Neural progenitor cell (in vitro differentiated cells): ENCODE measurements at regions not wholly inside any gene's neighbourhood (a gene's known extent, or its start where the extent isn't known, plus 50 kb on each side); places are given as distances from the start of the nearest gene placed in this dataset.
"Not testable (repeated sequence)": the region's sequence is repeated elsewhere in the genome, so short reads cannot be mapped to it uniquely, and the experiment has no call there.

ENCODE experiments used
- DNase-seq: peaks from one replicate; pipeline ENCODE4 v3.0.0-alpha.2; 2016; ENCODE audit warnings: low spot score
- H2AFZ ChIP-seq: fragments of 200-600 bp; sonication (generic); replicated peaks from 2 replicates; pipeline ENCODE4 v1.6.1; 2016; ENCODE audit warnings: antibody characterized with exemption
- H3F3A ChIP-seq: fragments of 200-600 bp; sonication (generic); 2 replicates; pipeline ENCODE4 v1.6.1; 2016; ENCODE audit warnings: antibody characterized with exemption, low read depth
- H3K27ac ChIP-seq: fragments of 200-600 bp; sonication (generic); 2 replicates; pipeline ENCODE4 v1.5.1; 2016; ENCODE audit warnings: mild to moderate bottlenecking
- H3K27me3 ChIP-seq: fragments of 200-600 bp; sonication (generic); 2 replicates; pipeline ENCODE4 v1.6.1; 2016; ENCODE audit warnings: mild to moderate bottlenecking, moderate library complexity
- H3K36me3 ChIP-seq: fragments of 200-600 bp; sonication (generic); 2 replicates; pipeline ENCODE4 v1.5.1; 2016
- H3K4me1 ChIP-seq: fragments of 200-600 bp; sonication (generic); 2 replicates; pipeline ENCODE4 v1.6.1; 2016; ENCODE audit warnings: mixed run types
- H3K4me2 ChIP-seq: fragments of 200-600 bp; sonication (generic); 2 replicates; pipeline ENCODE4 v1.6.1; 2016
- H3K4me3 ChIP-seq: fragments of 200-600 bp; sonication (generic); 2 replicates; pipeline ENCODE4 v1.5.1; 2016
- H3K79me2 ChIP-seq: fragments of 200-600 bp; sonication (generic); 2 replicates; pipeline ENCODE4 v1.6.1; 2016; ENCODE audit warnings: low read depth
- H3K9ac ChIP-seq: fragments of 200-600 bp; sonication (generic); 2 replicates; pipeline ENCODE4 v1.6.1; 2016
- H3K9me3 ChIP-seq: fragments of 200-600 bp; sonication (generic); 2 replicates; pipeline ENCODE4 v1.5.1; 2016; ENCODE audit warnings: low read depth
- H4K20me1 ChIP-seq: fragments of 200-600 bp; sonication (generic); 2 replicates; pipeline ENCODE4 v1.6.1; 2016; ENCODE audit warnings: low read depth
- H3K27ac Mint-ChIP-seq: 3 replicates; pipeline ENCODE4 v1.8.0; 2021; ENCODE audit warnings: mixed read lengths
- H3K27me3 Mint-ChIP-seq: 2 replicates; pipeline ENCODE4 v1.8.0; 2022; ENCODE audit warnings: low read depth, mild to moderate bottlenecking, inconsistent platforms, moderate library complexity, mixed read lengths; ENCODE audit not compliant: insufficient read depth
- H3K36me3 Mint-ChIP-seq: 3 replicates; pipeline ENCODE4 v1.8.0; 2021; ENCODE audit warnings: mixed read lengths
- H3K4me1 Mint-ChIP-seq: 3 replicates; pipeline ENCODE4 v1.8.0; 2021; ENCODE audit warnings: mixed read lengths
- H3K4me3 Mint-ChIP-seq: 3 replicates; pipeline ENCODE4 v1.8.0; 2021; ENCODE audit warnings: mild to moderate bottlenecking, moderate library complexity, mixed read lengths
- H3K9me3 Mint-ChIP-seq: 3 replicates; pipeline ENCODE4 v1.8.0; 2020; ENCODE audit warnings: mixed read lengths
- EZH2 ChIP-seq: fragments of 200-600 bp; sonication (generic); IDR thresholded peaks from 2 replicates; pipeline ENCODE4 v1.6.1; 2017; ENCODE audit warnings: antibody characterized with exemption, mild to moderate bottlenecking, moderate library complexity
- EZH2phosphoT487 ChIP-seq: fragments of 200-600 bp; sonication (generic); IDR thresholded peaks from 2 replicates; pipeline ENCODE4 v1.6.1; 2017; ENCODE audit warnings: antibody characterized with exemption
- TF ChIP-seq, protein P1 (sequence below): fragments of 200-600 bp; sonication (generic); IDR thresholded peaks from 2 replicates; pipeline ENCODE4 v1.5.1; 2017; ENCODE audit warnings: antibody characterized with exemption, mild to moderate bottlenecking

DNA sequence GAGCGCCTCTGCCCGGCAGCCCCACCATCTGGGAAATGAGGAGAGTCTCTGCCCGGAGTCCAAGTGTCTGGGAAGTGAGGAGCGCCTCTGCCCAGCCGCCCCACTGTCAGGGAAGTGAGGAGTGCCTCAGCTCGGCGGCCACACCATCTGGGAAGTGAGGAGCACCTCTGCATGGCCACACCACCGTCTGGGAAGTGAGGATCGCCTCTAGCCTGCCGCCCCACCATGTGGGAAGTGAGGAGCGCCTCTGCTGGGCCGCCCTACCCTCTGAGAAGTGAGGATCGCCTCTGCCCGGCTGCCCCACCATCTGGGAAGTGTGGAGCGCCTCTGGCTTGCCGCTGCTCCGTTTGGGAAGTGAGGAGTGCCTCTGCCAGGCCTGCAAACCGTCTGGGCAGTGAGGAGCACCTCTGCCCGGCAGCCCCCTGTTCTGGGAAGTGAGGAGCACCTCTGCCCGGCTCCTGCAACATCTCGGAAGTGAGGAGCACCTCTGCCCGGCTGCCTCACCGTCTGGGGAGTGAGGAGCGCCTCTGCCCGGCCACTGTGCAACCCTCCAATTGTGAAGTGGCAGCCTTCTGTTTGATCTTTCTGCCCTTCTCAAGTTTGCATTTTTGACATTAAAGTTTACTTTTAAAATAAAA, 60.8 kb upstream of the CEACAM21 start:
- H3K36me3 Mint-ChIP-seq: no peaks in the 10 kb centered on the region
- no peaks in the 10 kb centered on the region for H3K79me2 ChIP-seq
- H4K20me1 ChIP-seq: no peaks in the 10 kb centered on the region
- H3K4me3 ChIP-seq: no peak overlapping the region
- H3K9me3 ChIP-seq: no peaks in the 10 kb centered on the region
- no peak overlapping the region for H3K4me3 Mint-ChIP-seq
- peaks cover 22% of the 10 kb centered on the region for H3K27me3 Mint-ChIP-seq
- peaks cover 3% of the 10 kb centered on the region for H3K9me3 Mint-ChIP-seq
- no peak overlapping the region for H2AFZ ChIP-seq
- no peak overlapping the region for H3K27ac ChIP-seq
- H3K36me3 ChIP-seq: no peaks in the 10 kb centered on the region
- DNase-seq: no peak
- no peaks in the 10 kb centered on the region for H3K4me1 ChIP-seq
- peaks cover 2% of the 10 kb centered on the region for H3K27me3 ChIP-seq
- H3K27ac Mint-ChIP-seq: no peak overlapping the region
- H3K4me1 Mint-ChIP-seq: no peaks in the 10 kb centered on the region
- no peaks in the 10 kb centered on the region for H3F3A ChIP-seq
- no peak for TF ChIP-seq EZH2
- no peak overlapping the region for H3K4me2 ChIP-seq
- H3K9ac ChIP-seq: no peak overlapping the region

DNA sequence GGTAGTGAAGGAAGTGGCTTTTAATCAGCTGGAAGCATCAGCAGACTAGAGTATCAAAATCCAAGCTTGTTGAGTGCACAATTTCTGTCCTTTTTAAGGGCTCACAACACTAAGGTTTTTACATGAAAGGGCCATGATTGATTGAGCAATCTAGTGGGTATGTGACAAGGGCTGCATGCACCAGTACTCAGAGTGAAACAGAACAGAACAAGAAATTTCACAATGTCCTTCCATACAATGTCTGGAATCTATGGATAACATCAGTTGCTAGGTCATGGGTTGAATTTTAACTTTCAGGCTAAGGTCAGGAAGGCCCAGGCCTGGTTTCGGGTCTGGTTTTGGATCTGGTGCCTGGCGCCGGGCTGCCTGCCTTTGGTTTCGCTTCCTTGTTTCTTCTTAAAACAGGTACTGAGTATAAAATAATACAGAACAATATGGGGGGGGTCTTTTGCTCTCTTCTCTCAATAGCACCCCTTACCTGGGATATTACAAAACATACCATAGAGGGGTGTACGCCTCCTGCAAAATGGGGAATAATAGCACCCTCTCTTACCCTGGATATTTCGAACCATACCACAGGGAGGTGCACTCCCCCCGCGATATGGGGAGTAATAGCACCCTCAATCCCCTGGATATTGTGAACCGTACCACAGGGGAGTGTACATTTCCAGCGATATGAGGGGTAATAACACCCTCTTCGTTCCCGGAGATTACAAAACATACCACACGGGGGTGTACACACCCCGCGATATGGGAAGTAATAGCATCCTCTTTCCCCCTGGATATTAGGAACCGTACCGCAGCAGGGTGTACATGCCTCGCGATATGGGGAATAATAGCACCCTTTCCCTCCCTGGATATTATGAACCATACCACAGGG, 59.4 kb upstream of the CEACAM21 start:
- H3F3A ChIP-seq, H2AFZ ChIP-seq, H3K36me3 Mint-ChIP-seq, H3K9me3 Mint-ChIP-seq, H3K27ac Mint-ChIP-seq, H3K79me2 ChIP-seq, H3K4me3 ChIP-seq, H3K4me2 ChIP-seq, H3K27ac ChIP-seq, H3K9me3 ChIP-seq, H4K20me1 ChIP-seq, H3K9ac ChIP-seq, H3K36me3 ChIP-seq, DNase-seq, H3K4me3 Mint-ChIP-seq, H3K4me1 ChIP-seq, H3K4me1 Mint-ChIP-seq: not testable (repeated sequence)
- peaks cover 16% of the 10 kb centered on the region for H3K27me3 ChIP-seq
- peaks cover 30% of the 10 kb centered on the region for H3K27me3 Mint-ChIP-seq

DNA sequence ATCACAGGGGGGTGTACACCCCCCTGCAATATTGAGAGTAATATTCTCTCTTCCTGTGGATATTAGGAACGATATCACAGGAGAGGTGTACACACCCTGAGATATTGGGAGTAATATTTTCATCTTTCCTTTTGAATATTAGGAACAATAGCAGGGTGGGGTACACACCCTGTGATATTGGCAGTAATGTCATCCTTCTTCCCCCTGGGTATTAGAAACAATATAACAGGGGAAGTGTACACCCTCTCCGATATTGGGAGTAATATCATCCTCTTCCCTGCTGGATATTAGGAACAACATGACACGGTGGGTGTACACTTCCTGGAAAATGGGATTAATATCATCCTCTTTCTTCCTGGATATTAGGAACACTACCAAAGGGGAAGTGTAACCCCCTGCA, 57.8 kb upstream of the CEACAM21 start:
- Histone ChIP-seq H3K27ac (no peak overlapping the region), H4K20me1 (no peaks in the 10 kb centered on the region), H3K27me3 (peaks cover 33% of the 10 kb centered on the region), H3K4me2 (no peak overlapping the region), H3K4me3 (no peak overlapping the region), H3K36me3 (no peaks in the 10 kb centered on the region), H3K9me3 (no peaks in the 10 kb centered on the region), H2AFZ (no peak overlapping the region), H3K9ac (no peak overlapping the region), H3K79me2 (no peaks in the 10 kb centered on the region), H3F3A (no peaks in the 10 kb centered on the region), H3K4me1 (no peaks in the 10 kb centered on the region)
- DNase-seq: no peak
- Mint-ChIP-seq H3K27ac (no peak overlapping the region), H3K27me3 (peaks cover 34% of the 10 kb centered on the region), H3K4me3 (no peak overlapping the region), H3K4me1 (no peaks in the 10 kb centered on the region), H3K9me3 (peaks cover 8% of the 10 kb centered on the region), H3K36me3 (no peaks in the 10 kb centered on the region)
- TF ChIP-seq EZH2phosphoT487 (no peak), EZH2 (no peak)
- TF ChIP-seq, protein P1, sequence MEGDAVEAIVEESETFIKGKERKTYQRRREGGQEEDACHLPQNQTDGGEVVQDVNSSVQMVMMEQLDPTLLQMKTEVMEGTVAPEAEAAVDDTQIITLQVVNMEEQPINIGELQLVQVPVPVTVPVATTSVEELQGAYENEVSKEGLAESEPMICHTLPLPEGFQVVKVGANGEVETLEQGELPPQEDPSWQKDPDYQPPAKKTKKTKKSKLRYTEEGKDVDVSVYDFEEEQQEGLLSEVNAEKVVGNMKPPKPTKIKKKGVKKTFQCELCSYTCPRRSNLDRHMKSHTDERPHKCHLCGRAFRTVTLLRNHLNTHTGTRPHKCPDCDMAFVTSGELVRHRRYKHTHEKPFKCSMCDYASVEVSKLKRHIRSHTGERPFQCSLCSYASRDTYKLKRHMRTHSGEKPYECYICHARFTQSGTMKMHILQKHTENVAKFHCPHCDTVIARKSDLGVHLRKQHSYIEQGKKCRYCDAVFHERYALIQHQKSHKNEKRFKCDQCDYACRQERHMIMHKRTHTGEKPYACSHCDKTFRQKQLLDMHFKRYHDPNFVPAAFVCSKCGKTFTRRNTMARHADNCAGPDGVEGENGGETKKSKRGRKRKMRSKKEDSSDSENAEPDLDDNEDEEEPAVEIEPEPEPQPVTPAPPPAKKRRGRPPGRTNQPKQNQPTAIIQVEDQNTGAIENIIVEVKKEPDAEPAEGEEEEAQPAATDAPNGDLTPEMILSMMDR: no peak

DNA sequence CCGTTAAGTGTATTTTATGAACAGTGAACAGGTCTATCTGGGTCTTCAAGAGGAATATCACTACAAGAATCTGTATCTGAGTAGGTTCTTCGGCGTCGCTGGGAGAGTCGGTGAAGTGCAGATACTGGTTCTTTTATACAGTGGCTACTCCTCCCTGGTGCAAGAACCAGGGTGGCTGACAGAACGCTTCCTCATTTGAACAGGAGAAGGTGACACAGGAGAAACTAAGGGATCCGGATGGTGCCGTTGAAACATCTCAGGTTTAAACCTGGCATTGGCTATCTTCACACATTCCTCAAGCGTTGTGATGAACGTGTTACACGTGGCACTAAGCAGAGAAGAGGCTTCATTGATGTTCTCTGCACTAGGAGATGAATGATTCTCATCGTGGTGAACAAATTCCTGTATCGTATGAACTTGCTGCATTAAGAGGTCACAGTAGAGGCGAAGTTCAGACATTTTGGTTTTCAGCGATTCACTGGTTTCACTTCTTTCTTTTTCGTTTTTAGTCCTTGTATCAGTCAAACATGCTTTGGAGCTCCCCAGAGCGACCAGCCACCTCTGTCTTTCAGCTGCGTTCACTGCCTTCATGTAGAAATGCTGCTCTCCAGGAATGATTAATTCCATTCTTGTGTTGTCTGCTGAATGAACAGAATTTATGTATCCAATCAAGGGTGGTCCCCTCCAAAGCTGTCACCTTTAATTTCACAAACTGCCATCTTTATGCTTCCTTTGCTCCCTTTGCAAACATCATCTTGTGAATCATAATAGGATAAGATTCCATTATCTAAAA, 54.6 kb upstream of the CEACAM21 start:
- H3K4me3 Mint-ChIP-seq: not testable (repeated sequence)

More for the DNA sequence above, 54.6 kb upstream of the CEACAM21 start:
- not testable (repeated sequence) for H3K9me3 ChIP-seq, H4K20me1 ChIP-seq, H3K4me1 ChIP-seq, H3K4me2 ChIP-seq, H3K36me3 Mint-ChIP-seq, H3K4me3 ChIP-seq, H3K9me3 Mint-ChIP-seq, H3K4me1 Mint-ChIP-seq, DNase-seq, H3F3A ChIP-seq, H3K27ac Mint-ChIP-seq, H3K36me3 ChIP-seq, H3K9ac ChIP-seq, H3K27ac ChIP-seq, H2AFZ ChIP-seq, H3K79me2 ChIP-seq
- H3K27me3 Mint-ChIP-seq: peaks cover 31% of the 10 kb centered on the region
- peaks cover 38% of the 10 kb centered on the region for H3K27me3 ChIP-seq
